ENCODE measurements at regions not wholly inside any gene's neighbourhood (a gene's known extent, or its start where the extent isn't known, plus 50 kb on each side); places are given as distances from the start of the nearest gene placed in this dataset.

DNA sequence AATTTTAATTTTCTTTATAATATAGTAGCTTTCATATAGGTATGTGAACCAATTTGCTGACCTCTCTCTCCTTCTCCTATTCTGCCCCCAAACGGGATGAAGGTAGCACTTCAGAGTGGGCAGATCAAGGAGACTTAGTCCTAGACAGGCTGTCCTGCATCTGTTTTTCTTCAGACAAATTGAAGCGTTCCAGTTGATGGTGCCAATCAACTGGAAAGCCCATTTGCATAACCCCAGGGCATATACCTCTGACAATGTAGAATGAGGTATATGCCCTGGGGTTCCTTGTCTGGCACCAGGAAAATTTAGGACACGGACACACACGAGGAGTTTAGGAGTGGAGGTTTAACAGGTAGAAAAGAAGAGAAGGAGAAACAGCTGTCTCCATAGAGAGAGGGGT, 502.9 kb downstream of the HTR7 start:
- no peak for TF ChIP-seq POLR2A (IDR thresholded peaks at IDR 0.05)
- TF ChIP-seq, protein P1, sequence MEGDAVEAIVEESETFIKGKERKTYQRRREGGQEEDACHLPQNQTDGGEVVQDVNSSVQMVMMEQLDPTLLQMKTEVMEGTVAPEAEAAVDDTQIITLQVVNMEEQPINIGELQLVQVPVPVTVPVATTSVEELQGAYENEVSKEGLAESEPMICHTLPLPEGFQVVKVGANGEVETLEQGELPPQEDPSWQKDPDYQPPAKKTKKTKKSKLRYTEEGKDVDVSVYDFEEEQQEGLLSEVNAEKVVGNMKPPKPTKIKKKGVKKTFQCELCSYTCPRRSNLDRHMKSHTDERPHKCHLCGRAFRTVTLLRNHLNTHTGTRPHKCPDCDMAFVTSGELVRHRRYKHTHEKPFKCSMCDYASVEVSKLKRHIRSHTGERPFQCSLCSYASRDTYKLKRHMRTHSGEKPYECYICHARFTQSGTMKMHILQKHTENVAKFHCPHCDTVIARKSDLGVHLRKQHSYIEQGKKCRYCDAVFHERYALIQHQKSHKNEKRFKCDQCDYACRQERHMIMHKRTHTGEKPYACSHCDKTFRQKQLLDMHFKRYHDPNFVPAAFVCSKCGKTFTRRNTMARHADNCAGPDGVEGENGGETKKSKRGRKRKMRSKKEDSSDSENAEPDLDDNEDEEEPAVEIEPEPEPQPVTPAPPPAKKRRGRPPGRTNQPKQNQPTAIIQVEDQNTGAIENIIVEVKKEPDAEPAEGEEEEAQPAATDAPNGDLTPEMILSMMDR (IDR thresholded peaks at IDR 0.05), result no peak
- Histone ChIP-seq H3K9me3 (replicated peaks in 1 of 3) (no peaks in the 10 kb centered on the region), H3K4me1 (replicated peaks in 1 of 2) (no peaks in the 10 kb centered on the region), H3K36me3 (replicated peaks in 1 of 2) (no peaks in the 10 kb centered on the region), H3K4me3 (no peak overlapping the region), H3K27ac (no peak overlapping the region), H3K27me3 (no peaks in the 10 kb centered on the region)
- DNase-seq, result no peak
- intact Hi-C loops (cut with DNase I), result no loop called here
- WGBS, 4 donors, result 68 to 77% (median 74%) methylated on average over 4 of the region's 4 CpGs

DNA sequence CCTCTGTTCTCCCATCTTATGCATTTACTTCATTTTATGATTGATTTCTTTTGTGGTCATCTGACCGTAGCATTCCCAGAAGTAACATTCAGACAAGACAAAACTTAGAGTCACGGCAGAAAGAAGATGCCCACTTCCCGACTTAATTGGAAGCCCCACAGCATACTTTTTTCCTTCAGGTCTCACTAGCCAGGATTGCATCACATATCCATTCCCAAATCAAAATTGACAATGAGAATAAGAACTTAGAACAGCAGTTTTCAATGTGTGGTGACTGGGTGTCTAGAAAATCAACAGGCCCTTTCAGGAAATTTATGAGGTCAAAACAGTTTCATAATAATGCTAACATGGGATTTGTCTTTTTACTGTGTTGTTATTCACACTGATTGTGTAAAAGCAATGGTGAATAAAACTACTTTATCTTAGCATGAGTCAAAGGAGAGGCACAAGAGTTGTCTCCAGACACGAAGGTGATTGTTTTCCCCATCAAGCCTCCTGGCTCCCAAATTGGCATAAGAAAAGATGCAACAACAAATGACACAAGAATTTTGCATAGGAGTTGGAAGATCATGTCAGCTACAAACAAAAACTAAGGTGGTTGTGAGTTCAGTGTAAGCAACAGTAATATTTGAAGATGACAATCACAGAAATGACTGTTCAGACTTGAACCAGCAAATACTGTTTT, 493.9 kb downstream of the HTR7 start:
- 71 to 82% (median 79%) methylated on average over 4 of the region's 4 CpGs for WGBS, 4 donors
- Histone ChIP-seq H3K36me3 (replicated peaks in 1 of 2) (no peaks in the 10 kb centered on the region), H3K9me3 (replicated peaks in 1 of 3) (no peaks in the 10 kb centered on the region), H3K27ac (no peak overlapping the region), H3K4me3 (no peak overlapping the region), H3K27me3 (no peaks in the 10 kb centered on the region), H3K4me1 (replicated peaks in 1 of 2) (no peaks in the 10 kb centered on the region)
- intact Hi-C loops (cut with DNase I), result no loop called here
- no peak for DNase-seq
- TF ChIP-seq POLR2A (IDR thresholded peaks at IDR 0.05), result no peak
- TF ChIP-seq, protein P1 (IDR thresholded peaks at IDR 0.05), result no peak

DNA sequence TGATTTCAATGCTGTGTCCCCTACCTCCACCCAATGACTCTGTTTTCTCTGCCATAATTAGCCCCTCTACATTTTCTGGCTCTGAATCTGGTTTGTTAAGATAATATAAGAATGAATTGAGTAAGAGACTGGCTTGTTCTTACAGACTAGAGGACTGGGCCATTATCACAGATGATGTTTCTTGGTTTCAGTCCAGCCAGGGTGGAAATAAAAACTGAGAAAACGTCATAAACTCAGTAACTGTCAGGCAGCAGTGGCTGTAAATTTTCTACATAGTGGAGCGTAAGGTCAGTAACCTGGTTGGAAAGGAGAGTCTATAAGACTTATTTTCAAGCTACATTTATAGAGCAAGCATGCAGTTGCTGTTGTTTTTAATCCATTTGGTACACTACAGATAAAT, 485.4 kb downstream of the HTR7 start:
- 45 to 56% (median 52%) methylated on average over 2 of the region's 2 CpGs for WGBS, 4 donors
- H3K27me3 ChIP-seq, result no peaks in the 10 kb centered on the region
- TF ChIP-seq, protein P1 (IDR thresholded peaks at IDR 0.05), result no peak
- no peak for TF ChIP-seq POLR2A (IDR thresholded peaks at IDR 0.05)
- H3K4me1 ChIP-seq (replicated peaks in 1 of 2), result no peaks in the 10 kb centered on the region
- H3K4me3 ChIP-seq, result no peak overlapping the region
- H3K36me3 ChIP-seq (replicated peaks in 1 of 2), result no peaks in the 10 kb centered on the region
- H3K9me3 ChIP-seq (replicated peaks in 1 of 3), result no peaks in the 10 kb centered on the region
- H3K27ac ChIP-seq, result no peak overlapping the region
- no peak for DNase-seq
- intact Hi-C loops (cut with DNase I), result no loop called here

DNA sequence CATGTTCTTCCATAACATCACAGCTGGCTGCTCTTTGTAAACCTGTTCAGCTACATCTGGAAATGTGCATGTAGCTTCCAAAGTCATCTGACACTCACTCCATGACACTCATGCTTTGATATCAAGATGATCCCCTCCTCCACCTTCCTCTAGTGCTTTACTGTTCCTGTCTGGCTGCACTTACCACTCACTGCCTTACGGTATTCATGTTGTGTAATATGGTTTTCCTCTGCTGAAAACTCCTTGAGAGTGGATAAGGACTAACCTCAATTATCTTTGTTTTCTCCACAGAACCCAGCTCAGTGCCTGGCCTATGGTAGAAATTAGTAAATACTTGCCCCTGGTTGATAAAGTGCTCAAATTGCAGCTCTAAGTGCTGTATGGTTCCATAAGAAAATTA, 483.9 kb downstream of the HTR7 start:
- no peak overlapping the region for H3K27ac ChIP-seq
- no peaks in the 10 kb centered on the region for H3K27me3 ChIP-seq
- H3K4me1 ChIP-seq (replicated peaks in 1 of 2), result no peaks in the 10 kb centered on the region
- no peak overlapping the region for H3K4me3 ChIP-seq
- intact Hi-C loops (cut with DNase I), result no loop called here
- TF ChIP-seq, protein P1 (IDR thresholded peaks at IDR 0.05), result no peak
- no peak for TF ChIP-seq POLR2A (IDR thresholded peaks at IDR 0.05)
- H3K9me3 ChIP-seq (replicated peaks in 1 of 3), result no peaks in the 10 kb centered on the region
- no peaks in the 10 kb centered on the region for H3K36me3 ChIP-seq (replicated peaks in 1 of 2)
- no peak for DNase-seq
- WGBS, 4 donors, result 81 to 95% (median 91%) methylated on average over 1 of the region's 1 CpG

All from adrenal gland (tissue), 9 donors.